SJSA1 (cell line): ENCODE measurements at regions not wholly inside any gene's neighbourhood (a gene's known extent, or its start where the extent isn't known, plus 50 kb on each side); places are given as distances from the start of the nearest gene placed in this dataset.

Source experiments
- DNase-seq, 2 experiments: peaks; one replicate each; pipeline ENCODE4 v3.0.0-alpha.2; 2015 to 2020; ENCODE audit warnings: low spot score in 2 of 2, low read depth in 1 of 2
- H3K27ac ChIP-seq: fragments of 250-450 bp; sonication (Bioruptor Pico); 2 replicates; pipeline ENCODE4 v1.5.1; 2020; ENCODE audit warnings: mild to moderate bottlenecking, moderate library complexity
- H3K27me3 ChIP-seq: fragments of 250-450 bp; sonication (Bioruptor Pico); replicated peaks from 2 replicates; pipeline ENCODE4 v1.5.1; 2020; ENCODE audit warnings: mild to moderate bottlenecking, moderate library complexity
- H3K36me3 ChIP-seq: fragments of 250-450 bp; sonication (Bioruptor Pico); 2 replicates; pipeline ENCODE4 v1.5.1; 2020; ENCODE audit warnings: mild to moderate bottlenecking
- H3K4me1 ChIP-seq: fragments of 250-450 bp; sonication (Bioruptor Pico); replicated peaks from 2 replicates; pipeline ENCODE4 v1.6.1; 2021; ENCODE audit warnings: mild to moderate bottlenecking
- H3K4me3 ChIP-seq: fragments of 250-450 bp; sonication (Bioruptor Pico); 2 replicates; pipeline ENCODE4 v1.5.1; 2020; ENCODE audit warnings: mild to moderate bottlenecking
- H3K9me3 ChIP-seq: fragments of 250-450 bp; sonication (Bioruptor Pico); replicated peaks from 2 replicates; pipeline ENCODE4 v1.5.1; 2020; ENCODE audit warnings: mild to moderate bottlenecking

GRCh38 chr5:21694567-21694966 lies 1158.6 kb downstream of the CDH12 start:
- no peaks in the 10 kb centered on the region for H3K4me1 ChIP-seq
- no peak for DNase-seq
- H3K27ac ChIP-seq: no peak overlapping the region
- H3K4me3 ChIP-seq: no peak overlapping the region
- no peaks in the 10 kb centered on the region for H3K9me3 ChIP-seq
- no peaks in the 10 kb centered on the region for H3K36me3 ChIP-seq
- H3K27me3 ChIP-seq: peaks cover 4% of the 10 kb centered on the region; the same call in 1 of the 2 replicates

GRCh38 chr5:21693591-21693990 lies 1159.6 kb downstream of the CDH12 start:
- no peak for DNase-seq
- H3K4me1 ChIP-seq: no peaks in the 10 kb centered on the region
- peaks cover 4% of the 10 kb centered on the region; the same call in 1 of the 2 replicates for H3K27me3 ChIP-seq
- H3K4me3 ChIP-seq: no peak overlapping the region
- no peak overlapping the region for H3K27ac ChIP-seq
- H3K9me3 ChIP-seq: no peaks in the 10 kb centered on the region
- no peaks in the 10 kb centered on the region for H3K36me3 ChIP-seq

- Histone ChIP-seq H3K4me1 (no peaks in the 10 kb centered on the region), H3K9me3 (no peaks in the 10 kb centered on the region), H3K27ac (no peak overlapping the region), H3K4me3 (no peak overlapping the region), H3K36me3 (no peaks in the 10 kb centered on the region), H3K27me3 (no peaks in the 10 kb centered on the region)
- DNase-seq: no peak
Observed at GRCh38 chr5:21689587-21689986, 1163.6 kb downstream of the CDH12 start.

GRCh38 chr5:21688655-21689054 lies 1164.5 kb downstream of the CDH12 start:
- Histone ChIP-seq H3K4me3 (no peak overlapping the region), H3K27me3 (no peaks in the 10 kb centered on the region), H3K9me3 (no peaks in the 10 kb centered on the region), H3K4me1 (no peaks in the 10 kb centered on the region), H3K27ac (no peak overlapping the region), H3K36me3 (no peaks in the 10 kb centered on the region)
- no peak for DNase-seq

- Histone ChIP-seq H3K4me1 (no peaks in the 10 kb centered on the region), H3K4me3 (no peak overlapping the region), H3K27me3 (no peaks in the 10 kb centered on the region), H3K9me3 (no peaks in the 10 kb centered on the region), H3K36me3 (no peaks in the 10 kb centered on the region), H3K27ac (no peak overlapping the region)
- no peak for DNase-seq
Observed at GRCh38 chr5:21687621-21688020, 1165.5 kb downstream of the CDH12 start.

- H3K27ac ChIP-seq: no peak overlapping the region
- no peaks in the 10 kb centered on the region for H3K4me1 ChIP-seq
- H3K9me3 ChIP-seq: no peaks in the 10 kb centered on the region
- no peak for DNase-seq
- H3K4me3 ChIP-seq: no peak overlapping the region
- H3K27me3 ChIP-seq: no peaks in the 10 kb centered on the region
- no peaks in the 10 kb centered on the region for H3K36me3 ChIP-seq
Observed at GRCh38 chr5:21686706-21687105, 1166.4 kb downstream of the CDH12 start.

GRCh38 chr5:21685522-21685921 lies 1167.6 kb downstream of the CDH12 start:
- H3K36me3 ChIP-seq: no peaks in the 10 kb centered on the region
- DNase-seq: no peak

GRCh38 chr5:21684992-21685391 lies 1168.2 kb downstream of the CDH12 start:
- no peak overlapping the region for H3K27ac ChIP-seq
- no peaks in the 10 kb centered on the region for H3K36me3 ChIP-seq
- no peaks in the 10 kb centered on the region for H3K4me1 ChIP-seq
- no peaks in the 10 kb centered on the region for H3K9me3 ChIP-seq
- no peak for DNase-seq
- no peak overlapping the region for H3K4me3 ChIP-seq
- no peaks in the 10 kb centered on the region for H3K27me3 ChIP-seq

More at GRCh38 chr5:21685522-21685921, 1167.6 kb downstream of the CDH12 start:
- no peaks in the 10 kb centered on the region for H3K27me3 ChIP-seq
- H3K27ac ChIP-seq: no peak overlapping the region
- no peaks in the 10 kb centered on the region for H3K9me3 ChIP-seq
- H3K4me1 ChIP-seq: no peaks in the 10 kb centered on the region
- H3K4me3 ChIP-seq: no peak overlapping the region

- no peak for DNase-seq
- Histone ChIP-seq H3K9me3 (no peaks in the 10 kb centered on the region), H3K36me3 (no peaks in the 10 kb centered on the region), H3K27ac (no peak overlapping the region), H3K27me3 (no peaks in the 10 kb centered on the region), H3K4me3 (no peak overlapping the region), H3K4me1 (no peaks in the 10 kb centered on the region)
Observed at GRCh38 chr5:21681911-21682310, 1171.2 kb downstream of the CDH12 start.

GRCh38 chr5:21680641-21681040 lies 1172.5 kb downstream of the CDH12 start:
- Histone ChIP-seq H3K27ac (no peak overlapping the region), H3K4me3 (no peak overlapping the region), H3K27me3 (no peaks in the 10 kb centered on the region), H3K9me3 (no peaks in the 10 kb centered on the region), H3K36me3 (no peaks in the 10 kb centered on the region), H3K4me1 (no peaks in the 10 kb centered on the region)
- no peak for DNase-seq

GRCh38 chr5:21680196-21680595 lies 1172.9 kb downstream of the CDH12 start:
- H3K27me3 ChIP-seq: no peaks in the 10 kb centered on the region
- H3K9me3 ChIP-seq: no peaks in the 10 kb centered on the region
- no peaks in the 10 kb centered on the region for H3K4me1 ChIP-seq
- no peaks in the 10 kb centered on the region for H3K36me3 ChIP-seq
- no peak overlapping the region for H3K27ac ChIP-seq
- no peak overlapping the region for H3K4me3 ChIP-seq
- DNase-seq: no peak

- Histone ChIP-seq H3K27me3 (no peaks in the 10 kb centered on the region), H3K36me3 (no peaks in the 10 kb centered on the region), H3K27ac (no peak overlapping the region), H3K9me3 (no peaks in the 10 kb centered on the region), H3K4me3 (no peak overlapping the region), H3K4me1 (no peaks in the 10 kb centered on the region)
- DNase-seq: no peak
Observed at GRCh38 chr5:21678526-21678925, 1174.6 kb downstream of the CDH12 start.

GRCh38 chr5:21672911-21673310 lies 1180.2 kb downstream of the CDH12 start:
- Histone ChIP-seq H3K36me3 (no peaks in the 10 kb centered on the region), H3K9me3 (no peaks in the 10 kb centered on the region), H3K27me3 (no peaks in the 10 kb centered on the region), H3K4me1 (no peaks in the 10 kb centered on the region), H3K4me3 (no peak overlapping the region), H3K27ac (no peak overlapping the region)
- DNase-seq: no peak

GRCh38 chr5:21672360-21672759 lies 1180.8 kb downstream of the CDH12 start:
- Histone ChIP-seq H3K4me3 (no peak overlapping the region), H3K4me1 (no peaks in the 10 kb centered on the region), H3K27me3 (no peaks in the 10 kb centered on the region), H3K27ac (no peak overlapping the region), H3K36me3 (no peaks in the 10 kb centered on the region), H3K9me3 (no peaks in the 10 kb centered on the region)
- DNase-seq: no peak

- H3K27me3 ChIP-seq: no peaks in the 10 kb centered on the region
- DNase-seq: no peak
- no peaks in the 10 kb centered on the region for H3K4me1 ChIP-seq
- H3K36me3 ChIP-seq: no peaks in the 10 kb centered on the region
- H3K27ac ChIP-seq: no peak overlapping the region
- H3K9me3 ChIP-seq: no peaks in the 10 kb centered on the region
- H3K4me3 ChIP-seq: no peak overlapping the region
Observed at GRCh38 chr5:21665524-21665923, 1187.6 kb downstream of the CDH12 start.
